ENCODE measurements at regions not wholly inside any gene's neighbourhood (a gene's known extent, or its start where the extent isn't known, plus 50 kb on each side); places are given as distances from the start of the nearest gene placed in this dataset.
"Not testable (repeated sequence)": the region's sequence is repeated elsewhere in the genome, so short reads cannot be mapped to it uniquely, and the experiment has no call there.

- DNase-seq = no peak
Observed at GRCh38 chr4:36609661-36610060, 328.2 kb downstream of the DTHD1 start.

DNA sequence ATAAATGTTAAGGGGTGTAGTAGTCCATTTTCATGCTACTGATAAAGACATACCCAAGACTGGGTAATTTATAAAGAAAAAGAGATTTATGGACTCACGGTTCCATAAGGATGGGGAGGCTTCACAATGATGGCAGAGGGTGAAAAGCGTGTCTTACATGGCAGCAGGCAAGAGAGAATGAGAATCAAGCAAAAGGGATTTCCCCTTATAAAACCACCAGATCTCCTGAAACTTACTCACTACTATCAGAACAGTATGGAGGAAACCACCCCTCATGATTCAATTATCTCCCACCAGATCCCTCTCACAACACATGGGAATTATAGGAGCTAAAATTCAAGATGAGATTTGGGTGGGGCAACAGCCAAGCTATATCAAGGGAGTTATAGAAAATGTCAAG is 329.2 kb downstream of the DTHD1 start:
- DNase-seq = no peak

DNA sequence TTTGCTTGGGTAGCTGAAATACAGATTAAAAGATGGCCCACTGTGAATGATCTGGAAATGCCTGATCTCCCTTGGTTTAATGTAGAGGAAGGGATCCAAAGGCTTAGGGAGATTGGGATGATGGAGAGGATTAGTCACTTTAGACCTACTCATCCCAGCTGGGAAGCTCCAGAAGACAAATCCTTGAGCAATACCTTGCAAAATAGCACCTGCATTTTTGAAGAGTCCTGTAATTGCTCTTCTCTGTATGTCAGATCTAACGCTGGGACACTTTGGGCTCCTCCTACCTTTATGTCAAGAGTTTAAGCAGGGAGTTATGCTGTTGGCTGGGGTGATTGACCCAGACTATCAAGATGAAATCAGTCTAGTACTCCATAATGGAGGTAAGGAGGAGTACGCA is 331.7 kb downstream of the DTHD1 start:
- not testable (repeated sequence) for DNase-seq

DNA sequence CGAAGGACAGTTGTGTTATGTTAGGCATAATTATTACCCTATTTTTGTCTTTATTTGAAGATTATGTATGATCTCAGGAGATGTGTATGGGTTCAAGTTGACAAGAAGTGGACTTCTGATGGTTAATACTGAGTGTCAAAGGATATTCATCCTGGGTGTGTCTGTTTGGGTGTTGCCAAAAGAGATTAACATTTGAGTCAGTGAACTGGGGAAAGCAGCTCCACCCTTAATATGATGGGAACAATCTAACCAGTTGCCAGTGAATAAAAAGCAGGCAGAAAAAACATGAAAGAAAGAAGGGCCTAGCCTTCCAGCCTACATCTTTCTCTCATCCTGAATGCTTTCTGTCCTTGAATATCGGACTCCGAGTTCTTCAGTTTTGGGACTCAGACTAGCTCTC is 332.6 kb downstream of the DTHD1 start:
- DNase-seq = no peak

DNA sequence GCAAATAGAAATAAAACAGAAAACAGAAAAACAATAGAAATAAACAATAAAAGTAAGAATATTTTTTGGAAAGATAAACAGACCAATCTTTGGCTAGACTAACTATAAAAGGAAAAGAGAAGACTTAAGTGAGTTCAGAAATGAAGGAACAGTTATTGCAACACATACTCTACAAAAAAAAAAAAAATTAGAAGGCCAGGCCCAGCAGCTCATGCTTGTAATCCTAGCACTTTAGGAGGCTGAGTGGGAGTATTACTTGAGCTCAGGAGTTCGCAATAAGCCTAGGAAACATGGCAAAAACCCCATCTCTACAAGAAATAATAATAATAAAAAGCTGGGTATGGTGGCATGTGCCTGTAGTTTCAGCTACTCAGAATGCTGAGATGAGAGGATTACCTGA is 336.7 kb downstream of the DTHD1 start:
- DNase-seq = no peak

DNA sequence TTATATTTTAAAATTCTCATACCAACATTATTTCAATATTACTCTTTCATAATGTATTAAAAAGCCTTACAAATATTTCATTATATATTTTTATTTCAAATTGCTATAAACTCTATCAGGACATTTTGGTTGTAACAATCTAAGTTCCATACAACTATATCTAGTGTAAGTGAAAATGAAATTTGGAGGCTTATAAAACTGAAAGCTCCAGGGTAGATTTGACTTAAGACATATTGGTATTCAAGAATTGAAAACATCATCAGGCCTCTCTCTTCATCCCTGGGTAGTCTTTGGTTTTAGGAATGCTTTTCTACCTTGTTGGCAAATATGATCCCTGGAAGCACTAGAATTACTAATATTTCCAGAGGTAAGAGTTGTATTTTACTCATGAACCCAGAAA is 342.6 kb downstream of the DTHD1 start:
- no peak for DNase-seq

- no peak for DNase-seq
Observed at GRCh38 chr4:36638273-36638811, 356.9 kb downstream of the DTHD1 start.

- DNase-seq = no peak
Observed at GRCh38 chr4:36640876-36641275, 359.5 kb downstream of the DTHD1 start.

DNA sequence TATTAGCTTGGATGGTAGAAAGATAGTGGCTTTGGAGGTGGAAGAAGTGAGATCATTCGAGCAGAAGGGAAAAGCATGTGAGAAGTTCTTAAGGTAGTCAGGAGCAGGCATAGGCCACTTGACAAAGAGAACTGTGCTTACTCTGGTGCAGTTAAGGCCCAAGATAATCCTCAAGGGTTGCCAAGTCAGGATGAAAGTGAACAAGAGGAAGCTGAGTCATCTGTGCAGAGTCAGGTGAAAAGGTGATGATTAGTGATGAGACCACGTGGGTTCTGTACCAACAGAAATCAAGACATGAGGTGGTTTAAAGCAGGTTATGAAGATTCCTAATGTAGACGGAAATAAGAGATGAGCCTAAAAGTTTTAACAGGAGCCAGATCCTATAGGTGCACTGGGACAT is 369.8 kb downstream of the DTHD1 start:
- DNase-seq = no peak

DNA sequence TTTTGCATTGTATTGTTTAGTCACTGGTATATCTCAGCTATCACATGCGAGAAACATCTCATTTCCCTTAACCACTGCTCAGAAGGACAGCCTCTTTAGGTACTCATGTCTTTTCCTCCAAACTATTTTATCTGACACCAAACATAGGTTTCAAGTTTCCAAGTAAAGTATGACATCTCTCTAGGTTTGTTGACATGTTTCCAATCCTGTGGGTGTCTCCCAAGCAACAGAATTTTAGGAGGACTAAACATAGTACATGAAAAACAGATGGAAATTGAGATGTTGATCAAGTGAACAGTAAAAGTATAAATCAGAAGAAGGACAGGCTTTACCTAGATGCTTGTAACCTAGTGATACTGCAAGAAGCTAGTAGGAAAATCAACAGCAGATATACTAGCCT is 371.4 kb downstream of the DTHD1 start:
- no peak for DNase-seq

GRCh38 chr4:36665985-36666527 is 384.6 kb downstream of the DTHD1 start:
- DNase-seq = no peak

DNA sequence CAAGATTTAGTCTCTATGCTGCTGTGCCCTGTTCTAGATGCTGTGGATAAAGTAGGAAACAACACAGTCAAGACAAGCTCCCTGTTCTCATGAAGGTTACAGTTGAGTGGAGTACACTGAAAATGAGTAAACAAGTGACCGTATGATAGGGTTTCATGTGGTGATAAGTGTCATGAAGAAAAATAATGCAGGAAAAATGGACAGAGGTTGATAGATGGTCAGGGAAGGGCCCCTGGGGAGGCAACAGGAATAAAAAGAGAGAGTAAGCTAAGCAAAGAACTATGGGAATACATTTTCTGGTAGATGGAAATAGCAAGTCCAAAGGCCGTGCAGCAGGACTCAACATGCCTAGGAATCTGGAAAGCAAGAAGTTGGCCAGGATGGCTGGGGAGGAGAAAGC is 394.0 kb downstream of the DTHD1 start:
- no peak for DNase-seq

- DNase-seq = peak; percentile 55
Observed at GRCh38 chr4:36676139-36677050, 395.0 kb downstream of the DTHD1 start.

DNA sequence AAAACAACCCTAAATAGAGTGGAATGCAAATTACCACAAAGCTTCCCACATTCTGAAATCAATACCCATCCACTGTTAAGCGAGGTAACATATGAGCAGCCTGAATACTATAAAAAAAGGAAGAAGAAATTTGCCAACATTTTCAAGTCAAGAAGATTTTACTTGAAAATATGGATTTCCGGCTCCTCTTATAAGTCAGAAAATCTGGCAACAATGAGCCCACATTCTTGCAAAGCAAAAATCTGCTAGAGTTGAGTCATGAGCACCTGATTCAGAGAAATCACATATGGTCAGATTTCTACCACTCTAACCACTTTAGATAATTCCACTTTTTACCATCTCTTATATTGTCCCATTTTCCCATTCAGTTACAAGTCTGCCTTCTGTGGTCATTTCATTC is 395.7 kb downstream of the DTHD1 start:
- no peak for DNase-seq

GRCh38 chr4:36677874-36678273 is 396.5 kb downstream of the DTHD1 start:
- no peak for DNase-seq

- DNase-seq = no peak
Observed at GRCh38 chr4:36687681-36688080, 406.3 kb downstream of the DTHD1 start.

GRCh38 chr4:36692586-36692985 is 411.2 kb downstream of the DTHD1 start:
- no peak for DNase-seq

DNA sequence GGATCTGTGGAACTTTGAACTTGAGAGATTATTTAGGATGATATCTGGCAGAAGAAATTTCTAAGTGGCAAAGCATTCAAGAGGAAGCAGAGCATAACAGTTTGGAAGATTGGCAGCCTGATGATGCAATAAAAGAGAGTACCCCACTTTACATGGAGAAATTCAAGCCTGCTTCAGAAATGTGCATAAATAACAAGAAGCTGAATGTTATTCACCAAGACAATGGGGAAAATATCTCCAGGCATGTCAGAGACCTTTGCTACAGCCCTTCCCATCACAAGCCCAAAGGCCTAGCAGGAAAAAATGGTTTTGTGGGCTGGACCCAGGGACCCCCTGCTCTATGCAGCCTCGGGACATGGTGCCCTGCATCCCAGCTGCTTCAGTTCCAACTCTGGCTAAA is 420.8 kb downstream of the DTHD1 start:
- no peak for DNase-seq

DNA sequence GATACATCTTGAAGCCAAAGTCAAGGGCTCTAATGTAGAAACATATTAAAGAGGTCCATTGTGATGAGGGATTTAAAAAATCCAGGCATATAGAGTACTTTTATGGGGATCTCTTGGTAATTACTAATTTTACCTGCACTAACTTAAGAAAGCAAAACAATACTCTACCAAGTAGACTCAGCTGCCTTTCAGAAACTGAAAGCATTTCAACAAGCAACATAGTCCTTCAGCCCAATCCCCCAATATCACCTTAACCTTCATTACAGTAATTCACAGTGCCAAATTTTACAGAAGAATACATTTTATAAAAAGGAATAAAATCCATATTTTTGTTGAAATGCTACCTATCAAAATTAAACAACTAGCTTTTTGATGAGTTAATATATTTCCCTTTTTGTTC is 422.9 kb downstream of the DTHD1 start:
- no peak for DNase-seq

GRCh38 chr4:36709991-36710390 is 428.6 kb downstream of the DTHD1 start:
- no peak for DNase-seq

DNA sequence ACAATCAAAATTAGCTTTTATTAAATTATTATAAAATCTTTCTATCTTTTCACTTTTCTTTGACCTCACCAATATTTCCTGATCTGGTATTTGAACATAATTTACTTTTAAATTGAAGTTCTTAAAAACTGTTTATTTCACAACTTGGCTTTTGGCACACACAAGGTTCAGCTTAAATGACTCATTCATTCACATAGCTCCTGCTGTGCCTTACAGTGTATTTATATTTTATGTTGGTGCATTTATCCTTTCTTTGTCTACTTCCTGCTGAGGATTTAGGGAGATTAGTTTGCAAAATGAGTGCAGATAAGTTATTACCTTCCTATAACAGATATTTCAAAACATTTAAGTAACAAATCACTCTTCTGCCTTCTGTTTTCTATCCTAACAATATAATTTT is 430.6 kb downstream of the DTHD1 start:
- no peak for DNase-seq

GRCh38 chr4:36716874-36717273 is 435.5 kb downstream of the DTHD1 start:
- DNase-seq = no peak

DNA sequence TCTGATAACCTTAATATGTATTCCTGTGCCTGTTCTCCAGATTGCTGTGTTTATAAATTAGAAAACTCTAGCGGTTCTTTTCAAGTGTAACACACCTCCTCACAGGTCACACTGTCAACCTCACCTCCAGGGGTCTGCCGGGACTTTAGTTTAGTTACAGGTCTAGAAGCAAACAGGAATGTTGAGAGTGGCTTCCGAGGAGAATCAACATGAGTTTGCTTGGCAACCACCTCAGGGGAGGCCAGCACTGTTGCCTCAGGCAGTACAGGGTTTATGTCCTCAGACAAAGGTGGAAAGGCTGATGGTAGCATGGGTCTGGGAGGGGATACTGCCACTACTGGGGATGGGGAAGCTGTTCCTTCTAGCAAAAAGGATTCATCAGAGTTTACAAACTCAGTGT is 438.0 kb downstream of the DTHD1 start:
- DNase-seq = no peak

DNA sequence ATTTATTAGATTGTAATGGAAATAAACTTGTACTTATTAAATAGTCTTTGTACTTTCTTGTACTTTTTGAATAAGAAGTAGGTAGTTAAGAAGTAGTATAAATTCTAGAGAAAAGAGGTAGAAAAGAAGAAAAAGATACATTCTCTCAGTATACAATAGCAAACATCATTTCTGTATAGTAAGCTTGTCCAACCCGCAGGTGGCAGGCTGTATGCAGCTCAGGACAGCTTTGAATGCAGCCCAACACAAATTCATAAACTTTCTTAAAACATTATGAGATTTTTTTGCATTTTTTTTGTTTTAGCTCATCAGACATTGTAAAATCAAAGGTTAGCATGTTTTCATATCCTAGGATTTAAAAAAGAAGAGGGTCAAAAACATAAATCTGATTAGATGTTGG is 441.6 kb downstream of the DTHD1 start:
- DNase-seq = no peak

GRCh38 chr4:36734334-36734733 is 452.9 kb downstream of the DTHD1 start:
- no peak for DNase-seq

Measured in NCI-H510A treated with DMSO at 0.1 percent for 48 hours (cell line).